Keratinocyte (primary cell): ENCODE measurements at regions not wholly inside any gene's neighbourhood (a gene's known extent, or its start where the extent isn't known, plus 50 kb on each side); places are given as distances from the start of the nearest gene placed in this dataset.

Experiments
- EZH2 ChIP-seq: IDR thresholded peaks from one replicate; pipeline ENCODE4 v1.6.1; 2012; ENCODE audit warnings: inconsistent platforms, mild to moderate bottlenecking, low read length, moderate library complexity
- TF ChIP-seq, protein P1 (sequence below), 3 experiments: IDR thresholded peaks in 1 of 3; conservative IDR thresholded peaks in 1 of 3; optimal IDR thresholded peaks in 1 of 3; 2 replicates in 2 of 3; 3 replicates in 1 of 3; pipeline versions ENCODE3 to v1.5.1; 2011; ENCODE audit warnings: low read length in 3 of 3, mild to moderate bottlenecking in 3 of 3, moderate library complexity in 2 of 3, control low read depth in 1 of 3, inconsistent platforms in 1 of 3; ENCODE audit not compliant: insufficient read depth in 2 of 3; ENCODE audit errors: extremely low read depth in 1 of 3

DNA sequence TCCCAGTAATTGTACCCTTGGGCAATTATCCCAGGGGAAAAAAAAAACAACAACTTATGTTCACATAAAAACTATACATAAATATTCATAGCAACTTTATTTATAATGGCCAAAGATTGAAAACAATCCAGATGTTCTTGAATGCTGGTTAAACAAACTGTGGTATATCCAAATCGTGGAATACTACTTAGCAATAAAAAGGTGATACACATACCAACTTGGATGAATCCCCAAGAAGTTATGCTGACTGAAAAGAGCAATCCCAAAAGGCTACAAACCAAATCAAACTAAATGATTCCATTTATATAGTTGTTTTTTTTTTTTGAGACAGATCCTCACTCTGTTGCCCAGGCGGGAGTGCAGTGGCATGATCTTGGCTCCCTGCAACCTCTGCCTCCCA lies 129.7 kb downstream of the QRSL1 start:
- TF ChIP-seq, protein P1, sequence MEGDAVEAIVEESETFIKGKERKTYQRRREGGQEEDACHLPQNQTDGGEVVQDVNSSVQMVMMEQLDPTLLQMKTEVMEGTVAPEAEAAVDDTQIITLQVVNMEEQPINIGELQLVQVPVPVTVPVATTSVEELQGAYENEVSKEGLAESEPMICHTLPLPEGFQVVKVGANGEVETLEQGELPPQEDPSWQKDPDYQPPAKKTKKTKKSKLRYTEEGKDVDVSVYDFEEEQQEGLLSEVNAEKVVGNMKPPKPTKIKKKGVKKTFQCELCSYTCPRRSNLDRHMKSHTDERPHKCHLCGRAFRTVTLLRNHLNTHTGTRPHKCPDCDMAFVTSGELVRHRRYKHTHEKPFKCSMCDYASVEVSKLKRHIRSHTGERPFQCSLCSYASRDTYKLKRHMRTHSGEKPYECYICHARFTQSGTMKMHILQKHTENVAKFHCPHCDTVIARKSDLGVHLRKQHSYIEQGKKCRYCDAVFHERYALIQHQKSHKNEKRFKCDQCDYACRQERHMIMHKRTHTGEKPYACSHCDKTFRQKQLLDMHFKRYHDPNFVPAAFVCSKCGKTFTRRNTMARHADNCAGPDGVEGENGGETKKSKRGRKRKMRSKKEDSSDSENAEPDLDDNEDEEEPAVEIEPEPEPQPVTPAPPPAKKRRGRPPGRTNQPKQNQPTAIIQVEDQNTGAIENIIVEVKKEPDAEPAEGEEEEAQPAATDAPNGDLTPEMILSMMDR (optimal IDR thresholded peaks at IDR 0.05 in 1 of 3, IDR thresholded peaks at IDR 0.05 in 1 of 3, conservative IDR thresholded peaks at IDR 0.05 in 1 of 3; ENCODE audit: extremely low read depth in 1 of 3, insufficient read depth in 2 of 3, low read length in 3 of 3): no peak
- no peak for TF ChIP-seq EZH2
